ENCODE measurements at regions not wholly inside any gene's neighbourhood (a gene's known extent, or its start where the extent isn't known, plus 50 kb on each side); places are given as distances from the start of the nearest gene placed in this dataset.

- TF ChIP-seq CTCF (IDR thresholded peaks at IDR 0.05; ENCODE audit: borderline replicate concordance, extremely low read depth, insufficient read depth), result no peak
- no peak overlapping the region for H3K9ac ChIP-seq (ENCODE audit: low read length in 3 of 3)
- intact Hi-C loops (cut with DNase I), result no loop called here
- no peak overlapping the region for H3K27ac ChIP-seq (ENCODE audit: low read depth in 2 of 2, low read length in 2 of 2)
- H3K9me3 ChIP-seq (ENCODE audit: control insufficient read depth in 2 of 3, insufficient read depth in 1 of 3, low read length in 3 of 3), result no peaks in the 10 kb centered on the region
- H3K4me1 ChIP-seq (ENCODE audit: control insufficient read depth in 2 of 3, insufficient read depth in 2 of 3, low read depth in 1 of 3, low read length in 3 of 3), result no peaks in the 10 kb centered on the region
- no peaks in the 10 kb centered on the region for H3K27me3 ChIP-seq (ENCODE audit: control insufficient read depth, insufficient read depth, low read length)
- H3K36me3 ChIP-seq (ENCODE audit: control insufficient read depth in 2 of 3, insufficient read depth in 3 of 3, low read length in 3 of 3), result no peaks in the 10 kb centered on the region
- FAIRE-seq (no peak), DNase-seq (no peak)
- H3K4me3 ChIP-seq (ENCODE audit: low read length in 3 of 3), result no peak overlapping the region
Observed at GRCh38 chr2:81648806-81649205, 1344.3 kb upstream of the LRRTM1 start.

GRCh38 chr2:81648370-81648769 lies 1343.8 kb upstream of the LRRTM1 start:
- Histone ChIP-seq H3K4me1 (ENCODE audit: control insufficient read depth in 2 of 3, insufficient read depth in 2 of 3, low read depth in 1 of 3, low read length in 3 of 3) (no peaks in the 10 kb centered on the region), H3K9ac (ENCODE audit: low read length in 3 of 3) (no peak overlapping the region), H3K4me3 (ENCODE audit: low read length in 3 of 3) (no peak overlapping the region), H3K27me3 (ENCODE audit: control insufficient read depth, insufficient read depth, low read length) (no peaks in the 10 kb centered on the region), H3K36me3 (ENCODE audit: control insufficient read depth in 2 of 3, insufficient read depth in 3 of 3, low read length in 3 of 3) (no peaks in the 10 kb centered on the region), H3K9me3 (ENCODE audit: control insufficient read depth in 2 of 3, insufficient read depth in 1 of 3, low read length in 3 of 3) (no peaks in the 10 kb centered on the region), H3K27ac (ENCODE audit: low read depth in 2 of 2, low read length in 2 of 2) (no peak overlapping the region)
- DNase-seq, result no peak
- intact Hi-C loops (cut with DNase I), result no loop called here
- FAIRE-seq, result no peak
- no peak for TF ChIP-seq CTCF (IDR thresholded peaks at IDR 0.05; ENCODE audit: borderline replicate concordance, extremely low read depth, insufficient read depth)

GRCh38 chr2:81647715-81648230 lies 1343.2 kb upstream of the LRRTM1 start:
- no peak overlapping the region for H3K4me3 ChIP-seq (ENCODE audit: low read length in 3 of 3)
- no peaks in the 10 kb centered on the region for H3K4me1 ChIP-seq (ENCODE audit: control insufficient read depth in 2 of 3, insufficient read depth in 2 of 3, low read depth in 1 of 3, low read length in 3 of 3)
- no peaks in the 10 kb centered on the region for H3K27me3 ChIP-seq (ENCODE audit: control insufficient read depth, insufficient read depth, low read length)
- no peak for FAIRE-seq
- no peaks in the 10 kb centered on the region for H3K9me3 ChIP-seq (ENCODE audit: control insufficient read depth in 2 of 3, insufficient read depth in 1 of 3, low read length in 3 of 3)
- no peak for TF ChIP-seq CTCF (IDR thresholded peaks at IDR 0.05; ENCODE audit: borderline replicate concordance, extremely low read depth, insufficient read depth)
- intact Hi-C loops (cut with DNase I), result no loop called here
- no peak for DNase-seq
- H3K27ac ChIP-seq (ENCODE audit: low read depth in 2 of 2, low read length in 2 of 2), result no peak overlapping the region
- H3K9ac ChIP-seq (ENCODE audit: low read length in 3 of 3), result no peak overlapping the region
- no peaks in the 10 kb centered on the region for H3K36me3 ChIP-seq (ENCODE audit: control insufficient read depth in 2 of 3, insufficient read depth in 3 of 3, low read length in 3 of 3)

- H3K4me1 ChIP-seq (ENCODE audit: control insufficient read depth in 2 of 3, insufficient read depth in 2 of 3, low read depth in 1 of 3, low read length in 3 of 3), result no peaks in the 10 kb centered on the region
- H3K9ac ChIP-seq (ENCODE audit: low read length in 3 of 3), result no peak overlapping the region
- H3K36me3 ChIP-seq (ENCODE audit: control insufficient read depth in 2 of 3, insufficient read depth in 3 of 3, low read length in 3 of 3), result no peaks in the 10 kb centered on the region
- DNase-seq (peak in 3 of 5 donors; percentile 17 to 40 (median 36)), FAIRE-seq (no peak)
- no peak for TF ChIP-seq CTCF (IDR thresholded peaks at IDR 0.05; ENCODE audit: borderline replicate concordance, extremely low read depth, insufficient read depth)
- intact Hi-C loops (cut with DNase I), result no loop called here
- no peaks in the 10 kb centered on the region for H3K27me3 ChIP-seq (ENCODE audit: control insufficient read depth, insufficient read depth, low read length)
- no peaks in the 10 kb centered on the region for H3K9me3 ChIP-seq (ENCODE audit: control insufficient read depth in 2 of 3, insufficient read depth in 1 of 3, low read length in 3 of 3)
- H3K4me3 ChIP-seq (ENCODE audit: low read length in 3 of 3), result no peak overlapping the region
- no peak overlapping the region for H3K27ac ChIP-seq (ENCODE audit: low read depth in 2 of 2, low read length in 2 of 2)
Observed at GRCh38 chr2:81645745-81646301, 1341.3 kb upstream of the LRRTM1 start.
